HCT116 (cell line): ENCODE measurements at regions not wholly inside any gene's neighbourhood (a gene's known extent, or its start where the extent isn't known, plus 50 kb on each side); places are given as distances from the start of the nearest gene placed in this dataset.

Experiments
- JUND ChIP-seq: IDR thresholded peaks from 2 replicates; pipeline ENCODE4 v1.6.1; 2012
- POLR2A ChIP-seq: IDR thresholded peaks from 2 replicates; pipeline ENCODE4 v1.7.0; 2011; ENCODE audit warnings: borderline replicate concordance; ENCODE audit not compliant: insufficient read depth, insufficient read length; ENCODE audit errors: extremely low read depth
- POLR2AphosphoS5 ChIP-seq: IDR thresholded peaks from 2 replicates; pipeline ENCODE4 v1.6.1; 2011; ENCODE audit warnings: mild to moderate bottlenecking, low read depth, low read length, moderate library complexity
- YY1 ChIP-seq: IDR thresholded peaks from 2 replicates; pipeline ENCODE4 v1.6.1; 2011; ENCODE audit warnings: low read length, low read depth, moderate library complexity, mild to moderate bottlenecking; ENCODE audit not compliant: insufficient replicate concordance; ENCODE audit errors: extremely low read depth
- TF ChIP-seq, protein P1 (sequence below), 3 experiments: fragments of 200-600 bp in 1 of 3; sonication (generic) in 1 of 3; IDR thresholded peaks in 2 of 3; conservative IDR thresholded peaks in 1 of 3; 2 replicates each; pipeline ENCODE4 v1.5.1; 2012 to 2017; ENCODE audit warnings: low read depth in 2 of 3, low read length in 2 of 3, antibody characterized with exemption in 1 of 3, borderline replicate concordance in 1 of 3, control low read depth in 1 of 3, mild to moderate bottlenecking in 1 of 3, mixed read lengths in 1 of 3, mixed run types in 1 of 3, moderate library complexity in 1 of 3; ENCODE audit not compliant: insufficient read depth in 1 of 3
- TF ChIP-seq, protein P2 (sequence below): IDR thresholded peaks from 2 replicates; pipeline ENCODE4 v1.6.1; 2012

- no peak for TF ChIP-seq POLR2AphosphoS5
- TF ChIP-seq, protein P1, sequence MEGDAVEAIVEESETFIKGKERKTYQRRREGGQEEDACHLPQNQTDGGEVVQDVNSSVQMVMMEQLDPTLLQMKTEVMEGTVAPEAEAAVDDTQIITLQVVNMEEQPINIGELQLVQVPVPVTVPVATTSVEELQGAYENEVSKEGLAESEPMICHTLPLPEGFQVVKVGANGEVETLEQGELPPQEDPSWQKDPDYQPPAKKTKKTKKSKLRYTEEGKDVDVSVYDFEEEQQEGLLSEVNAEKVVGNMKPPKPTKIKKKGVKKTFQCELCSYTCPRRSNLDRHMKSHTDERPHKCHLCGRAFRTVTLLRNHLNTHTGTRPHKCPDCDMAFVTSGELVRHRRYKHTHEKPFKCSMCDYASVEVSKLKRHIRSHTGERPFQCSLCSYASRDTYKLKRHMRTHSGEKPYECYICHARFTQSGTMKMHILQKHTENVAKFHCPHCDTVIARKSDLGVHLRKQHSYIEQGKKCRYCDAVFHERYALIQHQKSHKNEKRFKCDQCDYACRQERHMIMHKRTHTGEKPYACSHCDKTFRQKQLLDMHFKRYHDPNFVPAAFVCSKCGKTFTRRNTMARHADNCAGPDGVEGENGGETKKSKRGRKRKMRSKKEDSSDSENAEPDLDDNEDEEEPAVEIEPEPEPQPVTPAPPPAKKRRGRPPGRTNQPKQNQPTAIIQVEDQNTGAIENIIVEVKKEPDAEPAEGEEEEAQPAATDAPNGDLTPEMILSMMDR (IDR thresholded peaks at IDR 0.05 in 2 of 3, conservative IDR thresholded peaks at IDR 0.05 in 1 of 3; ENCODE audit: borderline replicate concordance in 1 of 3, insufficient read depth in 1 of 3, low read depth in 2 of 3, low read length in 2 of 3): no peak; a peak in 1 of 6 replicates
- no peak for TF ChIP-seq YY1
- TF ChIP-seq POLR2A: no peak
- no peak for TF ChIP-seq JUND
- TF ChIP-seq, protein P2, sequence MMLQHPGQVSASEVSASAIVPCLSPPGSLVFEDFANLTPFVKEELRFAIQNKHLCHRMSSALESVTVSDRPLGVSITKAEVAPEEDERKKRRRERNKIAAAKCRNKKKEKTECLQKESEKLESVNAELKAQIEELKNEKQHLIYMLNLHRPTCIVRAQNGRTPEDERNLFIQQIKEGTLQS: no peak
These were observed 50.1 kb upstream of the TNFAIP3 start for GRCh38 chr6:137816688-137817618.
